Adrenal gland (tissue), 9 donors: ENCODE measurements at regions not wholly inside any gene's neighbourhood (a gene's known extent, or its start where the extent isn't known, plus 50 kb on each side); places are given as distances from the start of the nearest gene placed in this dataset.

ENCODE experiments used
- DNase-seq, 7 donors: peaks; one replicate each; pipeline ENCODE4 v3.0.0-alpha.2; 2019 to 2020
- H3K27ac ChIP-seq, 5 donors: fragments of 200-600 bp; sonication (generic) in 4 of 5; 1 replicate in 3 of 5; 2 replicates in 2 of 5; pipeline versions ENCODE4 v1.5.1 to v1.8.0; 2016 to 2020; ENCODE audit warnings: mild to moderate bottlenecking in 1 of 5
- H3K27me3 ChIP-seq: fragments of 200-600 bp; 2 replicates; pipeline ENCODE4 v1.8.0; 2021
- H3K36me3 ChIP-seq, 2 donors: fragments of 200-600 bp; replicated peaks in 1 of 2; 1 replicate in 1 of 2; 2 replicates in 1 of 2; pipeline versions ENCODE4 v1.5.1 to v1.8.0; 2018 to 2022
- H3K4me1 ChIP-seq, 2 donors: fragments of 200-600 bp; replicated peaks in 1 of 2; 1 replicate in 1 of 2; 2 replicates in 1 of 2; pipeline versions ENCODE4 v1.5.1 to v1.8.0; 2018 to 2021
- H3K4me3 ChIP-seq, 4 donors: fragments of 200-600 bp; sonication (generic) in 3 of 4; one replicate each; pipeline ENCODE4 v1.5.1; 2016 to 2018
- H3K9me3 ChIP-seq, 3 donors: fragments of 200-600 bp; sonication (generic) in 1 of 3; replicated peaks in 1 of 3; 1 replicate in 2 of 3; 2 replicates in 1 of 3; pipeline versions ENCODE4 v1.5.1 to v1.8.0; 2016 to 2021
- POLR2A ChIP-seq, 2 donors: fragments of 450-650 bp; IDR thresholded peaks; one replicate each; pipeline ENCODE4 v1.6.1; 2017; ENCODE audit warnings: antibody characterized with exemption in 2 of 2, mild to moderate bottlenecking in 2 of 2, moderate library complexity in 1 of 2
- WGBS, 4 donors: extraction: QIAGEN DNeasy Blood & Tissue Kit in 2 of 4; methylation state at CpG; one replicate each; pipeline versions ENCODE4 v1.1.5 to v1.1.7; 2013 to 2017; 5-methylcytosine and 5-hydroxymethylcytosine counted together
- intact Hi-C, 2 donors: fragments of 100-400 bp; cut with DNase I; formaldehyde crosslinking; loops; one replicate each; pipeline versions ENCODE4 v1.14.1 to v1.15.0; 2022 to 2023
- TF ChIP-seq, protein P1 (sequence below), 6 experiments: fragments of 450-650 bp in 4 of 6; fragments of 200-600 bp in 2 of 6; sonication (generic) in 1 of 6; IDR thresholded peaks; 1 replicate in 5 of 6; 2 replicates in 1 of 6; pipeline versions ENCODE4 v1.5.1 to v1.8.0; 2016 to 2021; ENCODE audit warnings: antibody characterized with exemption in 6 of 6, mild to moderate bottlenecking in 2 of 6, moderate library complexity in 1 of 6
- donor health status: healthy with polysubstance abuse.
- donor health status: Bipolar disorder and iron deficiency.
- donor health status: DM: yes; HTN: yes; CAD: no.
- donor health status: DM: no; HTN: no; CAD: no.
- donor health status: DM: no; HTN: no; CAD: no.

DNA sequence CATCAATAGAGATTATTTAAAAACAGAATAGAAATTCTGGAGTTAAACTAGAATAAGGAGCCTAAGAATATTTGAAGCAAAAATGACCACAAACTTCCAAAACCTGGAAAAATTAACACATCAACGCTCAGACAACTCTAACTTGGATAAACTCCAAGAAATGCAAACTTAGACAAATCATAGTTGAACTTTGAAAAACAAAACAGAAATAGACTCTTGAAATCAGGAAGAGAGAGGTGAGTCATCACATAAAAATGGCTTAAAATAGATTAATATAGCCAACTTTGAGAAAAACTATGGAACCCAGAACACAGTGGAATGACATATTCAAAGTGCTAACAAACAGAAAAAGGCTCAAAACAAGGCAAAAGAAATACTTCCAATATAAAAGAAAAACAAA, 974.2 kb downstream of the JRKL start:
- H3K27me3 ChIP-seq, result no peaks in the 10 kb centered on the region
- DNase-seq, result no peak
- no peak overlapping the region for H3K4me3 ChIP-seq
- intact Hi-C loops, result no loop called here
- H3K4me1 ChIP-seq, result no peaks in the 10 kb centered on the region
- WGBS, 4 donors, result 8 to 24% (median 14%) methylated on average over 1 of the region's 1 CpG
- no peaks in the 10 kb centered on the region for H3K9me3 ChIP-seq
- H3K36me3 ChIP-seq, result no peaks in the 10 kb centered on the region
- TF ChIP-seq, protein P1, sequence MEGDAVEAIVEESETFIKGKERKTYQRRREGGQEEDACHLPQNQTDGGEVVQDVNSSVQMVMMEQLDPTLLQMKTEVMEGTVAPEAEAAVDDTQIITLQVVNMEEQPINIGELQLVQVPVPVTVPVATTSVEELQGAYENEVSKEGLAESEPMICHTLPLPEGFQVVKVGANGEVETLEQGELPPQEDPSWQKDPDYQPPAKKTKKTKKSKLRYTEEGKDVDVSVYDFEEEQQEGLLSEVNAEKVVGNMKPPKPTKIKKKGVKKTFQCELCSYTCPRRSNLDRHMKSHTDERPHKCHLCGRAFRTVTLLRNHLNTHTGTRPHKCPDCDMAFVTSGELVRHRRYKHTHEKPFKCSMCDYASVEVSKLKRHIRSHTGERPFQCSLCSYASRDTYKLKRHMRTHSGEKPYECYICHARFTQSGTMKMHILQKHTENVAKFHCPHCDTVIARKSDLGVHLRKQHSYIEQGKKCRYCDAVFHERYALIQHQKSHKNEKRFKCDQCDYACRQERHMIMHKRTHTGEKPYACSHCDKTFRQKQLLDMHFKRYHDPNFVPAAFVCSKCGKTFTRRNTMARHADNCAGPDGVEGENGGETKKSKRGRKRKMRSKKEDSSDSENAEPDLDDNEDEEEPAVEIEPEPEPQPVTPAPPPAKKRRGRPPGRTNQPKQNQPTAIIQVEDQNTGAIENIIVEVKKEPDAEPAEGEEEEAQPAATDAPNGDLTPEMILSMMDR (IDR thresholded peaks at IDR 0.05), result no peak
- TF ChIP-seq POLR2A (IDR thresholded peaks at IDR 0.05), result no peak
- H3K27ac ChIP-seq, result no peak overlapping the region

DNA sequence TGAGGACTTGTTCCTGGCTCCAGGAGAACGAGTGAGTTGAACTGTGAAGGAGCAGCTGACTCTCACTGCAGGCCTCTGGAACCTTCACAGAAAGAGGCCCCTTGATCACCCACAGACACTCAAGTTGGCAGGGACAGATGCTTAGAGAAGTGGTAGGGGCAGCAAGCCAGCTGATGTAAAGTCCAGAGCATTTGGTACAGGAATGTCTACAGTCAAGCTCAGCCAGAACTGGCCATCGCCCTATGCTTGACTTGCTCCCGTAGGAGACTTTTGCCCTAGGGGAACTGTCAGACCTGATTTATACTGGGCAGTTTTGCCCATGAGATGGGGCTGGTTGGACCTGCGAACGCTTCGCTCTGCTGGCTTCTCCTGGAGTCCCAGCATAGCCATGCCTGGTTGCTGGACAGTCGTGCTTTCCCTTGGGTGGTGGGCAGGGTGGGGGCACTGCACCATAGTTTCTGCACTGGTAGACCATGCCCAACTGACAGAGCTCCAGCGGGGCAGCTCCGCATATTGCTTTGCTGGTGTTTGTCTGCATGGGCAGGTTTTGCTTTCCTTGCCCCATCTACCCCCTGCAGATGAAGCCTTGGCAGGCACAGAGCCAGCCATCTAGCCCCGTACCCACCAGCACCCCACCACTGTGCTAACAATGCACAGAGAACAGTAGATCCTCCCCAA, 977.7 kb downstream of the JRKL start:
- intact Hi-C loops, result no loop called here
- Histone ChIP-seq H3K27me3 (no peaks in the 10 kb centered on the region), H3K4me3 (no peak overlapping the region), H3K9me3 (no peaks in the 10 kb centered on the region), H3K36me3 (no peaks in the 10 kb centered on the region), H3K27ac (no peak overlapping the region), H3K4me1 (no peaks in the 10 kb centered on the region)
- no peak for DNase-seq
- WGBS, 4 donors, result 90 to 96% (median 94%) methylated on average over 2 to 10 of the region's 10 CpGs
- no peak for TF ChIP-seq POLR2A (IDR thresholded peaks at IDR 0.05)
- TF ChIP-seq, protein P1 (IDR thresholded peaks at IDR 0.05), result no peak

DNA sequence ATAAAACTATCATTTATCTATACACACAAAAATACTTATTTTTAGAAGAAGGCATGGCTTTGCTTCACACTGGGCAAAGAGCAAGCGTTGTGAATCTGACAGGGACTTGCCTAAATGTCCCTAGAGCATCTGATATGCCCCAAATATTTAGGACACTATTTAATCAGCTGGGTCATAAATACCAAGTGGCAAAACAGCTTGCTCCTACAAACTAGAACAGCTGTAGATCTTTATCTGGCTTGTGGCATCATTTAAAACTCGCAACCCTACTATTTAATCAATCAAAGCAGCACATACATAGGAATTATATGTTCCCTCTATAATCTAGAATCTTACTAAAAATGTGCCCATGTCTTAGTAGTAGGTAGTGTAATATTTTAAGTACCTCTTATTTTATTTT, 999.5 kb downstream of the JRKL start:
- intact Hi-C loops, result no loop called here
- 34 to 42% (median 40%) methylated on average over 2 of the region's 2 CpGs for WGBS, 4 donors
- TF ChIP-seq, protein P1 (IDR thresholded peaks at IDR 0.05), result no peak
- TF ChIP-seq POLR2A (IDR thresholded peaks at IDR 0.05), result no peak
- Histone ChIP-seq H3K27ac (no peak overlapping the region), H3K27me3 (no peaks in the 10 kb centered on the region), H3K4me3 (no peak overlapping the region), H3K9me3 (no peaks in the 10 kb centered on the region), H3K4me1 (no peaks in the 10 kb centered on the region), H3K36me3 (no peaks in the 10 kb centered on the region)
- DNase-seq, result no peak

DNA sequence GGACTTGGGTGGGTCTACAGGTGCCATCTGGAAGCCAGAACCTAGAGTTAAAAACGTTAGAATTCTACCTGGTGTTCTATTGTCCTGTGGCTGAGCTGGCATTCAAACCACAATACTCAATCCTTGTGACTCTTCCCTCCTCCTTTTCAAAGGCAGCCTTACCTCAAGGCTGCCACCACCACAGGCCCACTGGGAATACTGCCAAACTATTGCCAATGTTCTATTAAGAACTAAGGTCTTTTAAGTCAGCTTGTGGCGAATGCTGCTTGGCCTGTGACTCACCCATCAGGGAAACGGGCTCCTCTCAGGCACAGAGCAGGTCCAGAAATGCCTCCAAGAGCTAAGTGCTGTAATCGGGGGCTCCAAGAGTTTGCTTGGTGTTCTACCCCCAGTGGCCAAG, 1008.4 kb downstream of the JRKL start:
- no peak for TF ChIP-seq POLR2A (IDR thresholded peaks at IDR 0.05)
- TF ChIP-seq, protein P1 (IDR thresholded peaks at IDR 0.05), result no peak
- no peak for DNase-seq
- H3K27ac ChIP-seq, result no peak overlapping the region
- no peaks in the 10 kb centered on the region for H3K36me3 ChIP-seq
- intact Hi-C loops, result no loop called here
- no peaks in the 10 kb centered on the region for H3K9me3 ChIP-seq
- H3K4me1 ChIP-seq, result no peaks in the 10 kb centered on the region
- no peaks in the 10 kb centered on the region for H3K27me3 ChIP-seq
- WGBS, 4 donors, result 55 to 76% (median 73%) methylated on average over 4 of the region's 4 CpGs
- no peak overlapping the region for H3K4me3 ChIP-seq
